HEK293 (cell line): ENCODE measurements at regions not wholly inside any gene's neighbourhood (a gene's known extent, or its start where the extent isn't known, plus 50 kb on each side); places are given as distances from the start of the nearest gene placed in this dataset.

Source experiments
- CTCF ChIA-PET: fragments of 350-600 bp; formaldehyde crosslinking; extraction: SDS; loops from one replicate; lab custom pipeline; 2021; ENCODE audit warnings: antibody characterized with exemption; lab: Yijun Ruan, JAX
- POLR2A ChIA-PET: fragments of 300-600 bp; formaldehyde crosslinking; extraction: SDS; loops from one replicate; lab custom pipeline; 2020; ENCODE audit warnings: antibody characterized with exemption, inconsistent platforms; lab: Yijun Ruan, JAX
- H3K27ac ChIP-seq: fragments of 200-500 bp; sonication (Bioruptor generic); 2 replicates; pipeline ENCODE4 v1.5.1; 2014; ENCODE audit warnings: low read depth, low read length, control low read depth, inconsistent platforms; ENCODE audit errors: extremely low read depth
- H3K36me3 ChIP-seq, 2 experiments: fragments of 200-500 bp in 1 of 2; sonication (Bioruptor generic) in 1 of 2; 1 replicate in 1 of 2; 2 replicates in 1 of 2; pipeline ENCODE4 v1.5.1; 2014 to 2017; ENCODE audit warnings: inconsistent platforms in 2 of 2, low read length in 2 of 2; ENCODE audit not compliant: control insufficient read depth in 2 of 2, insufficient read depth in 1 of 2
- H3K4me1 ChIP-seq: fragments of 200-500 bp; sonication (Bioruptor generic); 2 replicates; pipeline ENCODE4 v1.5.1; 2014; ENCODE audit warnings: mild to moderate bottlenecking, low read length, inconsistent platforms; ENCODE audit not compliant: control insufficient read depth, insufficient read depth
- H3K4me3 ChIP-seq: 2 replicates; pipeline ENCODE4 v1.5.1; 2011; ENCODE audit warnings: low read depth, mild to moderate bottlenecking, control low read depth, low read length, moderate library complexity
- H3K9me3 ChIP-seq: fragments of 200-500 bp; sonication (Bioruptor generic); 2 replicates; pipeline ENCODE4 v1.5.1; 2014; ENCODE audit warnings: low read depth, low read length, inconsistent platforms; ENCODE audit not compliant: control insufficient read depth, insufficient read depth
- ATF2 ChIP-seq: fragments of 450-650 bp; formaldehyde crosslinking; IDR thresholded peaks from 2 replicates; pipeline ENCODE4 v1.5.1; 2016; ENCODE audit warnings: missing biosample characterization, missing genetic modification characterization, low read depth
- BCL11A ChIP-seq: fragments of 450-650 bp; formaldehyde crosslinking; IDR thresholded peaks from 2 replicates; pipeline ENCODE4 v1.5.1; 2016; ENCODE audit warnings: low read depth, missing biosample characterization, missing genetic modification characterization
- IKZF3 ChIP-seq: fragments of 450-650 bp; IDR thresholded peaks from 2 replicates; pipeline ENCODE4 v1.5.0; 2018; ENCODE audit warnings: missing biosample characterization, mild to moderate bottlenecking, missing genetic modification characterization, moderate library complexity
- PRDM1 ChIP-seq: fragments of 450-650 bp; formaldehyde crosslinking; IDR thresholded peaks from 2 replicates; pipeline ENCODE4; 2016; ENCODE audit warnings: missing biosample characterization, missing genetic modification characterization
- SCRT1 ChIP-seq: fragments of 450-650 bp; formaldehyde crosslinking; IDR thresholded peaks from 2 replicates; pipeline ENCODE4 v1.5.1; 2016; ENCODE audit warnings: missing biosample characterization, missing genetic modification characterization, borderline replicate concordance
- SP2 ChIP-seq: fragments of 450-650 bp; formaldehyde crosslinking; IDR thresholded peaks from 2 replicates; pipeline ENCODE4 v1.5.1; 2016; ENCODE audit warnings: missing biosample characterization, missing genetic modification characterization
- YY1 ChIP-seq: fragments of 450-650 bp; formaldehyde crosslinking; IDR thresholded peaks from 2 replicates; pipeline ENCODE4 v1.5.1; 2018; ENCODE audit warnings: missing biosample characterization, missing genetic modification characterization
- ZBTB17 ChIP-seq: fragments of 450-650 bp; formaldehyde crosslinking; IDR thresholded peaks from 2 replicates; pipeline ENCODE4 v1.5.1; 2016; ENCODE audit warnings: missing biosample characterization, missing genetic modification characterization
- ZEB2 ChIP-seq: fragments of 450-650 bp; formaldehyde crosslinking; IDR thresholded peaks from 2 replicates; pipeline ENCODE4 v1.5.1; 2016; ENCODE audit warnings: missing biosample characterization, missing genetic modification characterization
- ZNF18 ChIP-seq: fragments of 450-650 bp; formaldehyde crosslinking; IDR thresholded peaks from 2 replicates; pipeline ENCODE4 v1.5.1; 2016; ENCODE audit warnings: missing biosample characterization, missing genetic modification characterization
- ZNF211 ChIP-seq: fragments of 450-650 bp; formaldehyde crosslinking; IDR thresholded peaks from 2 replicates; pipeline ENCODE4 v1.5.1; 2016; ENCODE audit warnings: low read depth, missing biosample characterization, missing genetic modification characterization
- ZNF292 ChIP-seq: fragments of 450-650 bp; formaldehyde crosslinking; IDR thresholded peaks from 2 replicates; pipeline ENCODE4 v1.5.1; 2016; ENCODE audit warnings: low read depth, missing biosample characterization, missing genetic modification characterization, borderline replicate concordance
- ZNF335 ChIP-seq: fragments of 450-650 bp; formaldehyde crosslinking; conservative IDR thresholded peaks from 2 replicates; pipeline ENCODE4 v1.5.1; 2016; ENCODE audit warnings: missing biosample characterization, missing genetic modification characterization
- ZNF354C ChIP-seq: fragments of 450-650 bp; formaldehyde crosslinking; IDR thresholded peaks from 2 replicates; pipeline ENCODE4 v1.5.1; 2016; ENCODE audit warnings: missing biosample characterization, missing genetic modification characterization, low read depth, borderline replicate concordance
- ZNF366 ChIP-seq: fragments of 450-650 bp; formaldehyde crosslinking; conservative IDR thresholded peaks from 2 replicates; pipeline ENCODE4 v1.5.1; 2016; ENCODE audit warnings: missing biosample characterization, missing genetic modification characterization
- ZNF416 ChIP-seq: fragments of 450-650 bp; formaldehyde crosslinking; IDR thresholded peaks from 2 replicates; pipeline ENCODE4 v1.5.1; 2016; ENCODE audit warnings: missing biosample characterization, missing genetic modification characterization
- ZNF530 ChIP-seq: fragments of 450-650 bp; formaldehyde crosslinking; IDR thresholded peaks from 2 replicates; pipeline ENCODE4 v1.5.1; 2016; ENCODE audit warnings: low read depth, missing biosample characterization, missing genetic modification characterization
- ZNF561 ChIP-seq: fragments of 450-650 bp; IDR thresholded peaks from 2 replicates; pipeline ENCODE4 v1.5.1; 2018; ENCODE audit warnings: missing biosample characterization, missing genetic modification characterization, borderline replicate concordance
- ZNF571 ChIP-seq: fragments of 450-650 bp; formaldehyde crosslinking; IDR thresholded peaks from 2 replicates; pipeline ENCODE4 v1.5.0; 2017; ENCODE audit warnings: missing biosample characterization, missing genetic modification characterization
- ZNF600 ChIP-seq: fragments of 450-650 bp; formaldehyde crosslinking; IDR thresholded peaks from 2 replicates; pipeline ENCODE4 v1.5.1; 2016; ENCODE audit warnings: missing biosample characterization, missing genetic modification characterization
- ZNF623 ChIP-seq: fragments of 450-650 bp; formaldehyde crosslinking; IDR thresholded peaks from 2 replicates; pipeline ENCODE4 v1.5.1; 2016; ENCODE audit warnings: missing biosample characterization, missing genetic modification characterization
- TF ChIP-seq, protein P1 (sequence below): fragments of 450-650 bp; formaldehyde crosslinking; optimal IDR thresholded peaks from 2 replicates; pipeline ENCODE3; 2016; ENCODE audit warnings: missing biosample characterization, mild to moderate bottlenecking, missing genetic modification characterization
- TF ChIP-seq, protein P2 (sequence below): fragments of 450-650 bp; formaldehyde crosslinking; IDR thresholded peaks from 2 replicates; pipeline ENCODE4 v1.5.1; 2017; ENCODE audit warnings: missing biosample characterization, missing genetic modification characterization
- TF ChIP-seq, protein P3 (sequence below): fragments of 450-650 bp; formaldehyde crosslinking; IDR thresholded peaks from 2 replicates; pipeline ENCODE4 v1.5.1; 2017; ENCODE audit warnings: missing biosample characterization, missing genetic modification characterization

DNA sequence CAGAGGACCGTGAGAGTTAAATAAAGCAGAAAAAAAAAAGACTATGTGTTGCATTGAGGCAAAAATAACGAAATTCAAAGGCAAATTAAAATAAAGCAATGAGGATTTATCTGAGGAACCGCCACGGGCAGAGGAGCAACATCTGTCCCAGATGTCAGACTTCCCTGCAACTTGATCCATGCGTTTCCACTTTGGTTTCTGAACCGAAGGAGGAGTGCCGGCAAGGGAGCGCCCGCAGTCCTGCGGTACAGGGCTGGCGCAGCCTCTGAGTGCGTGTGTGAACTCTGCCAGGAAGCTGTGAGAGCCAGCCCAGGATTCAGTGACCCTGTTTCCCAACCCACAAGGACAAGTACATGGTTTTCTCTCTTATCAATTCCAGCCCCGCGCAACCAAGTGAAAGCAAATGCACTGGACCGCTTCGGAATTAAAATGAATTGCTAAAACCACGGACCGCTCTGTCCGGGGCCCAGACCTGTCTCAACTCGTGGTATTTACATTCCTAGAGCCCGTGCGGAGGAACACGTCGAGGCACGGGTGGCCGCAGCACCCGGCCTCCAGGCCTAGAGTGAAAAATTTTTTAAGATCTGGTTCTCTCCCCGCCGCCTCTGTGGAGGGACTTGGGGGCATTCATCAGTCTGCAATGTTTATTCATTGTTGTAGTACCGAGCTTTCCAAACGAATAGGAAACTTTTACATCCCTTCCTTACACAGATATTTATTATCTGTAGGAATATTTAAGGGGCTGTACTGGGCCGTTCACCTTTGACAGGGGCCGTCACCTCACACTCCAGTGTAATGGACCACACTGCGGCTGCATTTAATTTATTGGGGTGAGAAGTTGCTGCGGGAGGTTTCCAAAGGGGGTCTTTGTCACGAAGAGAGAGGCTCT is 291.5 kb upstream of the NFE2L3 start (continued):
- TF ChIP-seq, protein P1, sequence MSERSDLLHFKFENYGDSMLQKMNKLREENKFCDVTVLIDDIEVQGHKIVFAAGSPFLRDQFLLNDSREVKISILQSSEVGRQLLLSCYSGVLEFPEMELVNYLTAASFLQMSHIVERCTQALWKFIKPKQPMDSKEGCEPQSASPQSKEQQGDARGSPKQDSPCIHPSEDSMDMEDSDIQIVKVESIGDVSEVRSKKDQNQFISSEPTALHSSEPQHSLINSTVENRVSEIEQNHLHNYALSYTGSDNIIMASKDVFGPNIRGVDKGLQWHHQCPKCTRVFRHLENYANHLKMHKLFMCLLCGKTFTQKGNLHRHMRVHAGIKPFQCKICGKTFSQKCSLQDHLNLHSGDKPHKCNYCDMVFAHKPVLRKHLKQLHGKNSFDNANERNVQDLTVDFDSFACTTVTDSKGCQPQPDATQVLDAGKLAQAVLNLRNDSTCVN (tag by site-specific recombination): peak; percentile 30
- no peak for TF ChIP-seq SCRT1
- no peak for TF ChIP-seq ATF2 (tag by site-specific recombination)
- peak; percentile 42 for TF ChIP-seq SP2 (tag by site-specific recombination)
- TF ChIP-seq BCL11A: no peak
- no peak for TF ChIP-seq ZNF530
- no peak for TF ChIP-seq ZNF416 (tag by site-specific recombination)
- TF ChIP-seq, protein P2, sequence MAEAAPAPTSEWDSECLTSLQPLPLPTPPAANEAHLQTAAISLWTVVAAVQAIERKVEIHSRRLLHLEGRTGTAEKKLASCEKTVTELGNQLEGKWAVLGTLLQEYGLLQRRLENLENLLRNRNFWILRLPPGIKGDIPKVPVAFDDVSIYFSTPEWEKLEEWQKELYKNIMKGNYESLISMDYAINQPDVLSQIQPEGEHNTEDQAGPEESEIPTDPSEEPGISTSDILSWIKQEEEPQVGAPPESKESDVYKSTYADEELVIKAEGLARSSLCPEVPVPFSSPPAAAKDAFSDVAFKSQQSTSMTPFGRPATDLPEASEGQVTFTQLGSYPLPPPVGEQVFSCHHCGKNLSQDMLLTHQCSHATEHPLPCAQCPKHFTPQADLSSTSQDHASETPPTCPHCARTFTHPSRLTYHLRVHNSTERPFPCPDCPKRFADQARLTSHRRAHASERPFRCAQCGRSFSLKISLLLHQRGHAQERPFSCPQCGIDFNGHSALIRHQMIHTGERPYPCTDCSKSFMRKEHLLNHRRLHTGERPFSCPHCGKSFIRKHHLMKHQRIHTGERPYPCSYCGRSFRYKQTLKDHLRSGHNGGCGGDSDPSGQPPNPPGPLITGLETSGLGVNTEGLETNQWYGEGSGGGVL (tag by site-specific recombination): no peak
- peak; percentile 64 for TF ChIP-seq ZNF600 (tag by site-specific recombination)
- TF ChIP-seq ZBTB17: peak; percentile 25; the same call in 1 of the 2 replicates
- TF ChIP-seq ZNF354C: no peak
- peak; percentile 53; the same call in 1 of the 2 replicates for TF ChIP-seq PRDM1 (tag by site-specific recombination)
- peak; percentile 62 for TF ChIP-seq IKZF3 (tag by site-specific recombination)

GRCh38 chr7:25861164-25861496 is 290.9 kb upstream of the NFE2L3 start:
- Histone ChIP-seq H3K27ac (no peak overlapping the region), H3K4me3 (no peak overlapping the region), H3K4me1 (peaks cover 22% of the 10 kb centered on the region), H3K36me3 (no peaks in the 10 kb centered on the region), H3K9me3 (no peaks in the 10 kb centered on the region)
- ChIA-PET POLR2A (interaction anchor here (1.9 kb wide), 1 partner anchor 1309 kb away, joined by 12 read pairs; no protein-coding TSS in a partner anchor), CTCF (no interaction called here)
- TF ChIP-seq ZNF292: no peak
- peak; percentile 50 for TF ChIP-seq ZNF335 (tag by site-specific recombination)

DNA sequence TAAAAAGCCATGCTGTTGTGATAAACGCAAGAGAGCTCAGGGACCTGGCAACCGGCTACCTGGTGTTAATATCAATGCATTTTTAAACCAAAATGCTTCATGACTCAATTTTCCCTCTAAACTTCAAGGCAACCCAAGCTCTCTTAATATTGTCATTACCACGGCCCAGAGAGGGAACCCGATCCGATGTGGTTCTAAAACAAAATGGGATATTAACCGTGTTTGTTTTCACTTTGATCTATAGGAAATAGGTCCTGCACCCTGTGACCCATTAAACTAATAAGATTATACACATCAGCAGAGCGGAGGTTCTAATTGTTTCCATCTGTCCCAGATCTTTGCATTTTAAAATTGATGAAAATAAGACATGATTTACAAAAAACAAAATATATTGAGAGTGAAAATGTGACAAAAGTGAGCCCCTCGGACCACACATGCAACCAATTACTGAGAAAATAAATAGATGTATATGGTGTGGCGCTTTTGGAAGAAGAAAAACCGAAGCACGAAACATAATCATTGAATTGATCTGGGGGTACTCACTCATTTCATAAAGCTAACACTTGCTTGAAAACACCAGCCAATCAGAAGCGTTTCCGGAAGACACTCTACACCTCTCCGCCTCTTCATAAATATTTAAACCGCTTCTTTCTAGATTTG is 290.3 kb upstream of the NFE2L3 start:
- POLR2A ChIA-PET: interaction anchor here (0.8 to 1.9 kb wide), 18 partner anchors 15 to 1321 kb away, joined by 3 to 12 read pairs (median 4); partner anchors contain the start of genes CBX3, HNRNPA2B1, HOXA5 and HOXA7
- peak overlapping the region; percentile 32 for H3K4me3 ChIP-seq
- no peaks in the 10 kb centered on the region for H3K36me3 ChIP-seq
- peaks cover 22% of the 10 kb centered on the region for H3K4me1 ChIP-seq
- CTCF ChIA-PET: interaction anchor here (0.7 to 1.4 kb wide), 4 partner anchors 13 to 724 kb away, joined by 3 read pairs; no protein-coding TSS in a partner anchor
- peak overlapping the region; percentile 40; the same call in 1 of the 2 replicates for H3K27ac ChIP-seq
- H3K9me3 ChIP-seq: no peaks in the 10 kb centered on the region
- TF ChIP-seq YY1 (0 out of 2 replicates have a peak, but pooled peaks have one; percentile 19), ZNF211 (tag by site-specific recombination) (no peak), IKZF3 (tag by site-specific recombination) (peak; percentile 61), ZNF623 (tag by site-specific recombination) (0 out of 2 replicates have a peak, but pooled peaks have one; percentile 9), ZNF366 (peak; percentile 78), ZNF18 (no peak), ZNF561 (tag by site-specific recombination) (peak; percentile 30; the same call in 1 of the 2 replicates), ZNF571 (tag by site-specific recombination) (no peak), ZEB2 (tag by site-specific recombination) (peak; percentile 47; the same call in 1 of the 2 replicates)
- TF ChIP-seq, protein P3, sequence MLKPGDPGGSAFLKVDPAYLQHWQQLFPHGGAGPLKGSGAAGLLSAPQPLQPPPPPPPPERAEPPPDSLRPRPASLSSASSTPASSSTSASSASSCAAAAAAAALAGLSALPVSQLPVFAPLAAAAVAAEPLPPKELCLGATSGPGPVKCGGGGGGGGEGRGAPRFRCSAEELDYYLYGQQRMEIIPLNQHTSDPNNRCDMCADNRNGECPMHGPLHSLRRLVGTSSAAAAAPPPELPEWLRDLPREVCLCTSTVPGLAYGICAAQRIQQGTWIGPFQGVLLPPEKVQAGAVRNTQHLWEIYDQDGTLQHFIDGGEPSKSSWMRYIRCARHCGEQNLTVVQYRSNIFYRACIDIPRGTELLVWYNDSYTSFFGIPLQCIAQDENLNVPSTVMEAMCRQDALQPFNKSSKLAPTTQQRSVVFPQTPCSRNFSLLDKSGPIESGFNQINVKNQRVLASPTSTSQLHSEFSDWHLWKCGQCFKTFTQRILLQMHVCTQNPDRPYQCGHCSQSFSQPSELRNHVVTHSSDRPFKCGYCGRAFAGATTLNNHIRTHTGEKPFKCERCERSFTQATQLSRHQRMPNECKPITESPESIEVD (tag by site-specific recombination): peak; percentile 81
